Suprapubic skin (tissue), 3 donors: ENCODE measurements at regions not wholly inside any gene's neighbourhood (a gene's known extent, or its start where the extent isn't known, plus 50 kb on each side); places are given as distances from the start of the nearest gene placed in this dataset.

Experiments used
- CTCF ChIP-seq, 2 donors: fragments of 200-600 bp in 1 of 2; fragments of 450-650 bp in 1 of 2; sonication (generic) in 1 of 2; IDR thresholded peaks; one replicate each; pipeline ENCODE4 v1.5.1; 2016 to 2019; ENCODE audit warnings: antibody characterized with exemption in 2 of 2, mild to moderate bottlenecking in 1 of 2, moderate library complexity in 1 of 2
- EP300 ChIP-seq: sonication (generic); formaldehyde crosslinking; IDR thresholded peaks from one replicate; pipeline ENCODE4 v1.6.1; 2017; ENCODE audit warnings: antibody characterized with exemption
- POLR2A ChIP-seq, 2 donors: fragments of 450-650 bp; IDR thresholded peaks; one replicate each; pipeline ENCODE4 v1.6.1; 2017; ENCODE audit warnings: antibody characterized with exemption in 2 of 2, mild to moderate bottlenecking in 2 of 2, moderate library complexity in 2 of 2

- no peak for TF ChIP-seq CTCF (IDR thresholded peaks at IDR 0.05)
- TF ChIP-seq EP300, result no peak
- TF ChIP-seq POLR2A (IDR thresholded peaks at IDR 0.05), result no peak
Measured at GRCh38 chrX:85501349-85501748, 121.9 kb upstream of the POF1B start.
